ENCODE measurements at regions not wholly inside any gene's neighbourhood (a gene's known extent, or its start where the extent isn't known, plus 50 kb on each side); places are given as distances from the start of the nearest gene placed in this dataset.

- H3K9me3 ChIP-seq (ENCODE audit: insufficient read depth, low read length), result no peaks in the 10 kb centered on the region
- no peak for TF ChIP-seq EZH2phosphoT487 (conservative IDR thresholded peaks at IDR 0.05; ENCODE audit: low read length)
- no peak for TF ChIP-seq CTCF (IDR thresholded peaks at IDR 0.05; ENCODE audit: insufficient read depth, low read length, poor library complexity, severe bottlenecking)
- H4K20me1 ChIP-seq (ENCODE audit: low read depth, low read length), result no peaks in the 10 kb centered on the region
- no peak overlapping the region for H3K4me2 ChIP-seq (ENCODE audit: low read depth, low read length, poor library complexity, severe bottlenecking)
- H3K79me2 ChIP-seq (ENCODE audit: insufficient read depth, low read length), result no peaks in the 10 kb centered on the region
- no peaks in the 10 kb centered on the region for H3K27me3 ChIP-seq (ENCODE audit: low read length)
- no peaks in the 10 kb centered on the region for H3F3A ChIP-seq (ENCODE audit: insufficient read depth)
- no peak overlapping the region for H3K4me3 ChIP-seq (ENCODE audit: insufficient read depth, low read length, poor library complexity, severe bottlenecking)
- no peaks in the 10 kb centered on the region for H3K36me3 ChIP-seq (ENCODE audit: low read length)
- H3K9ac ChIP-seq (ENCODE audit: low read length), result no peak overlapping the region
- H2AFZ ChIP-seq (ENCODE audit: low read depth, low read length, severe bottlenecking), result no peak overlapping the region
- H3K27ac ChIP-seq (ENCODE audit: low read depth, low read length), result no peak overlapping the region
- no peaks in the 10 kb centered on the region for H3K9me2 ChIP-seq (replicated peaks; ENCODE audit: insufficient read depth, low read length)
These were observed 53.6 kb upstream of the ADORA2B start for GRCh38 chr17:15891318-15891717.

GRCh38 chr17:15892244-15892643 is 52.7 kb upstream of the ADORA2B start:
- H3K9me3 ChIP-seq (ENCODE audit: insufficient read depth, low read length), result no peaks in the 10 kb centered on the region
- H2AFZ ChIP-seq (ENCODE audit: low read depth, low read length, severe bottlenecking), result no peak overlapping the region
- no peak overlapping the region for H3K9ac ChIP-seq (ENCODE audit: low read length)
- H3K27ac ChIP-seq (ENCODE audit: low read depth, low read length), result no peak overlapping the region
- no peak overlapping the region for H3K4me2 ChIP-seq (ENCODE audit: low read depth, low read length, poor library complexity, severe bottlenecking)
- H3F3A ChIP-seq (ENCODE audit: insufficient read depth), result no peaks in the 10 kb centered on the region
- no peaks in the 10 kb centered on the region for H3K9me2 ChIP-seq (replicated peaks; ENCODE audit: insufficient read depth, low read length)
- no peaks in the 10 kb centered on the region for H3K79me2 ChIP-seq (ENCODE audit: insufficient read depth, low read length)
- H3K36me3 ChIP-seq (ENCODE audit: low read length), result no peaks in the 10 kb centered on the region
- H3K27me3 ChIP-seq (ENCODE audit: low read length), result no peaks in the 10 kb centered on the region
- H3K4me3 ChIP-seq (ENCODE audit: insufficient read depth, low read length, poor library complexity, severe bottlenecking), result no peak overlapping the region
- no peaks in the 10 kb centered on the region for H4K20me1 ChIP-seq (ENCODE audit: low read depth, low read length)
- no peak for TF ChIP-seq CTCF (IDR thresholded peaks at IDR 0.05; ENCODE audit: insufficient read depth, low read length, poor library complexity, severe bottlenecking)
- no peak for TF ChIP-seq EZH2phosphoT487 (conservative IDR thresholded peaks at IDR 0.05; ENCODE audit: low read length)

GRCh38 chr17:15892731-15893657 is 51.9 kb upstream of the ADORA2B start:
- Histone ChIP-seq H3K27ac (ENCODE audit: low read depth, low read length) (no peak overlapping the region), H3K9me2 (replicated peaks; ENCODE audit: insufficient read depth, low read length) (no peaks in the 10 kb centered on the region), H3K4me2 (ENCODE audit: low read depth, low read length, poor library complexity, severe bottlenecking) (no peak overlapping the region), H3K9ac (ENCODE audit: low read length) (no peak overlapping the region), H3K36me3 (ENCODE audit: low read length) (no peaks in the 10 kb centered on the region), H3F3A (ENCODE audit: insufficient read depth) (no peaks in the 10 kb centered on the region), H3K79me2 (ENCODE audit: insufficient read depth, low read length) (no peaks in the 10 kb centered on the region), H3K27me3 (ENCODE audit: low read length) (no peaks in the 10 kb centered on the region), H3K4me3 (ENCODE audit: insufficient read depth, low read length, poor library complexity, severe bottlenecking) (no peak overlapping the region), H3K9me3 (ENCODE audit: insufficient read depth, low read length) (no peaks in the 10 kb centered on the region), H4K20me1 (ENCODE audit: low read depth, low read length) (no peaks in the 10 kb centered on the region), H2AFZ (ENCODE audit: low read depth, low read length, severe bottlenecking) (no peak overlapping the region)
- TF ChIP-seq CTCF (IDR thresholded peaks at IDR 0.05; ENCODE audit: insufficient read depth, low read length, poor library complexity, severe bottlenecking), result no peak
- TF ChIP-seq EZH2phosphoT487 (conservative IDR thresholded peaks at IDR 0.05; ENCODE audit: low read length), result no peak
